ENCODE measurements at regions not wholly inside any gene's neighbourhood (a gene's known extent, or its start where the extent isn't known, plus 50 kb on each side); places are given as distances from the start of the nearest gene placed in this dataset.
A peak's percentile ranks its signal among the peaks of the same experiment; 100 is the strongest.

DNA sequence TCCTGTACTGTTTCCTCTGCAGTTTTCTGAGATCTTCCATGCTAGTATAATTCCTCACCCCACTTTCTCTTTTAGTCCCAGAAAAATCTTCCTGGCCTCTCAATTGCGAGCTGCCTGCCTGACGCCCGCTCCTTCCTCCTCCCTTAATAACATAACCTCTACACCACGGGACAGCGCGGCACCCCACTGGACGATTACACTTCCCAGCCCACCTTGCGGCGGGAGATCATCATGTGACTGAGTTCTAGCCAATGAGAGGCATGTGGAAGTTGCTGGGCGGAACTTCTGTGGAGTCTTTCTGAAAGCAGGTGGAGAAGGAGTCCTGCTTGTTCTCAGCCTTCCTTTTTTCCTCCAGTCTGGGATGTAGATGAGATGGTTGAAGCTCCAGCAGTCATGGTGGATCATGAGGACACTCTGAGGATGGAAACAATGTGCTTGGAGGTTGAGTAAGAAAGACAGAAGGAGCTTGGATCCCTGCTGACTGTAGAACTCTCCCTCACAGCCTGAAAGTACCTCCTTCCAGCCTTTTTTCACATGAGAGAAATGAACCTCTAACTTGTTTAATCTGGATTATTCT is 133.6 kb upstream of the VRK1 start:
- peak overlapping the region; percentile 18; the same call in 1 of the 2 replicates for H2BK15ac ChIP-seq (ENCODE audit: low read length)
- CTCF ChIA-PET (ENCODE audit: partially characterized antibody): interaction anchor here (0.6 to 8.0 kb wide), 5 partner anchors 20 to 80 kb away, joined by 3 to 72 read pairs (median 3); no protein-coding TSS in a partner anchor
- no peak overlapping the region for H3K18ac ChIP-seq (ENCODE audit: extremely low read depth, low read length)
- H4K20me1 ChIP-seq (replicated peaks in 1 of 2; ENCODE audit: control insufficient read depth in 1 of 2, insufficient read depth in 2 of 2, low read length in 2 of 2): no peaks in the 10 kb centered on the region
- H2BK5ac ChIP-seq (ENCODE audit: low read depth, low read length): no peak overlapping the region
- no peak overlapping the region for H4K8ac ChIP-seq (ENCODE audit: extremely low read depth, insufficient read depth, low read length)
- H3K27ac ChIP-seq (ENCODE audit: low read depth, low read length): no peak overlapping the region
- peaks cover 5 to 6% of the 10 kb centered on the region in 2 experiments for H3K9me3 ChIP-seq (ENCODE audit: insufficient read depth in 2 of 2, low read depth in 1 of 2, low read length in 1 of 2)
- DNase-seq (ENCODE audit: low read depth in 1 of 2, low spot score in 2 of 2) (no peak), FAIRE-seq (no peak)
- no peak overlapping the region for H2AK5ac ChIP-seq (ENCODE audit: low read depth, low read length)
- no peaks in the 10 kb centered on the region for H3K36me3 ChIP-seq (ENCODE audit: control insufficient read depth in 2 of 4, insufficient read depth in 4 of 4, low read length in 3 of 4)
- H2BK120ac ChIP-seq (replicated peaks; ENCODE audit: low read depth, low read length): no peak overlapping the region
- H3K79me2 ChIP-seq (ENCODE audit: control insufficient read depth in 1 of 2, insufficient read depth in 2 of 2, low read length in 2 of 2): no peaks in the 10 kb centered on the region
- 0 out of 2 replicates have a peak overlapping the region, but pooled peaks have one; percentile 8 for H2AFZ ChIP-seq (ENCODE audit: low read length)
- H3K23me2 ChIP-seq (ENCODE audit: low read depth, low read length): no peaks in the 10 kb centered on the region
- H3K27me3 ChIP-seq (replicated peaks in 1 of 4; ENCODE audit: control insufficient read depth in 3 of 4, extremely low read depth in 1 of 4, insufficient read depth in 3 of 4, low read length in 3 of 4): no peaks in the 10 kb centered on the region
- H4K91ac ChIP-seq (replicated peaks; ENCODE audit: insufficient read length, low read length): no peak overlapping the region
- TF ChIP-seq RFX5 (IDR thresholded peaks at IDR 0.05; ENCODE audit: borderline replicate concordance, low read depth, low read length): peak; percentile 29; the same call in 1 of the 2 replicates
- TF ChIP-seq, protein P1, sequence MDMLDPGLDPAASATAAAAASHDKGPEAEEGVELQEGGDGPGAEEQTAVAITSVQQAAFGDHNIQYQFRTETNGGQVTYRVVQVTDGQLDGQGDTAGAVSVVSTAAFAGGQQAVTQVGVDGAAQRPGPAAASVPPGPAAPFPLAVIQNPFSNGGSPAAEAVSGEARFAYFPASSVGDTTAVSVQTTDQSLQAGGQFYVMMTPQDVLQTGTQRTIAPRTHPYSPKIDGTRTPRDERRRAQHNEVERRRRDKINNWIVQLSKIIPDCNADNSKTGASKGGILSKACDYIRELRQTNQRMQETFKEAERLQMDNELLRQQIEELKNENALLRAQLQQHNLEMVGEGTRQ (IDR thresholded peaks at IDR 0.05; ENCODE audit: low read length): peak; percentile 34; the same call in 1 of the 2 replicates
- no peak for TF ChIP-seq KDM1A (IDR thresholded peaks at IDR 0.05; ENCODE audit: borderline replicate concordance, low read length)
- H3K4me2 ChIP-seq (ENCODE audit: insufficient read depth in 1 of 2, low read depth in 2 of 2, low read length in 2 of 2): no peak overlapping the region
- WGBS, 2 experiments (ENCODE audit: extremely low coverage in 1 of 2, insufficient coverage in 1 of 2, insufficient read length in 1 of 2, insufficient replicate concordance in 2 of 2, low coverage in 1 of 2, low lambda C conversion rate in 2 of 2, missing lambda C conversion rate in 1 of 2): 92% methylated on average over 10 of the region's 10 CpGs; no CpG with 5 or more reads in 1 of the 2 experiments
- H3K14ac ChIP-seq (ENCODE audit: insufficient read length): no peak overlapping the region
- no peak overlapping the region for H2BK20ac ChIP-seq (ENCODE audit: low read length)
- no peak overlapping the region for H3K23ac ChIP-seq (ENCODE audit: insufficient read length)
- POLR2A ChIA-PET (ENCODE audit: partially characterized antibody): no interaction called here
- no peak overlapping the region; the same call in 1 of the 2 replicates for H2BK12ac ChIP-seq (ENCODE audit: low read depth, low read length)
- H3K56ac ChIP-seq (replicated peaks; ENCODE audit: insufficient read length, low read depth, low read length): no peak overlapping the region
- peaks cover 5 to 17% (median 6%) of the 10 kb centered on the region in 4 experiments; a peak in 5 of 7 replicates for H3K4me1 ChIP-seq (replicated peaks in 1 of 4; ENCODE audit: control insufficient read depth in 3 of 4, insufficient read depth in 4 of 4, low read length in 3 of 4)
- no peak overlapping the region for H3K4ac ChIP-seq (replicated peaks; ENCODE audit: insufficient read length, low read depth, low read length)
- no peak overlapping the region for H3K4me3 ChIP-seq (ENCODE audit: extremely low read depth in 1 of 4, insufficient read depth in 2 of 4, low read depth in 3 of 4, low read length in 4 of 4)
- H4K5ac ChIP-seq (ENCODE audit: insufficient read length, low read depth, low read length): no peak overlapping the region
- H3K79me1 ChIP-seq (ENCODE audit: low read depth, low read length): no peaks in the 10 kb centered on the region
- no peak overlapping the region for H3K9ac ChIP-seq (replicated peaks in 1 of 4; ENCODE audit: extremely low read depth in 1 of 4, low read depth in 3 of 4, low read length in 3 of 4)
